ENCODE measurements at regions not wholly inside any gene's neighbourhood (a gene's known extent, or its start where the extent isn't known, plus 50 kb on each side); places are given as distances from the start of the nearest gene placed in this dataset.

GRCh38 chr16:47967374-47967773 lies 188.4 kb downstream of the ABCC12 start:
- DNase-seq = no peak

- no peak for DNase-seq
Measured at GRCh38 chr16:47966325-47966724, 189.5 kb downstream of the ABCC12 start.

DNA sequence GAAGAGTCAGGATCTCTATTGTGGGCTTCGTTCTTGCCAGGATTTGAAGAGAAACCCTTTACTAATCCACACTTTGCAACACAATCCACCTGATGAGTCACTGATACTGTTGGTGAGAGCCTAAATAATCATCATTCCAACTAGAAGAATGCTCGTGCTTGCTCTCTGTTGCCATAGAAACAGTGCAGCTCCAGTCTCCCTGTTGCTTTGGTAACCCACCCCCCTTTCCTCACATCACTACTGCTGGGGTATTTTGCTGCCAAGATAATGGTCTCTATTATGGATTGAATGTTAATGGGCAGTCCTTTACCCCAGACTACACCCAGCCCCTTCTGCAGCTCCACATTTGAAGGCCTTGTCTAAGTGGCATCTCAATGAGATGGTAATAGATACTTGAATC lies 190.4 kb downstream of the ABCC12 start:
- DNase-seq = no peak

DNA sequence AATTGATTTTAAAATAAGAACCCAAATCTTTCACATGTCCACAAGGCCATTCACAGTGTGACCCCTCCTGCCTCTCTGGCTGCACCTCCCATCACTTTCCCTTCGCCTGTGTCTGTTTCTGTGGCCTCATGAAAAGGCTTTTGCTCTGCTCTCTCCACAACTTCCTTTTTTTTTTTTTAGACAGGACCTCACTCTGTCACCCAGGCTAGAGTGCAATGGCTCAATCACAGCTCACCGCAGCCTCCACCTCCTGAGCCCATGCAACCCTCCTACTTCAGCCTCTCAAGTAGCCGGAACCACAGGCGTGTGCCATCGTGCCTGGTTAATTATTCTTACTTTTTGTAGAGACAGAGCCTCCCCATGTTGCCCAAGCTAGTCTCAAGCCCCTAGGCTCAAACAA lies 197.1 kb downstream of the ABCC12 start:
- DNase-seq = no peak

DNA sequence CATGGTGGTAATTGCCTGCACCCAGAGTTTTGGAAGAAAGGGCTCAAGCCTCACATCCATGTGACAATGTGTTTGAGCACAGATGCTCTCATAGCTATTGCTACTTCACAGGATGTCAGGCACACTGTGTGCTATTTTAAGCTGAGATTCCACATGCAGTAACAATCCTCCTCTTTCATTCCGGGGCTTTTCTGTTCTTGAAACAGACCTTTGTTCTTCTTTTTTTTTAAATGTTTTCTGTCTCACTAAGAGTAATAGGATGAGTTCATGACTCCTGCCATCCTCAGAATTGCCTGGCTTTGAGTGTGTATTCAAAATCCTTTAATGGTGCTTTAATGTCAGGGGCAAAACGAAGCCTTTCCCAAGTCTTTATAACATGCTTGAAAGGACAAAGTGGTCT lies 198.9 kb downstream of the ABCC12 start:
- no peak for DNase-seq

- no peak for DNase-seq
Measured at GRCh38 chr16:47949714-47950113, 206.1 kb downstream of the ABCC12 start.

DNA sequence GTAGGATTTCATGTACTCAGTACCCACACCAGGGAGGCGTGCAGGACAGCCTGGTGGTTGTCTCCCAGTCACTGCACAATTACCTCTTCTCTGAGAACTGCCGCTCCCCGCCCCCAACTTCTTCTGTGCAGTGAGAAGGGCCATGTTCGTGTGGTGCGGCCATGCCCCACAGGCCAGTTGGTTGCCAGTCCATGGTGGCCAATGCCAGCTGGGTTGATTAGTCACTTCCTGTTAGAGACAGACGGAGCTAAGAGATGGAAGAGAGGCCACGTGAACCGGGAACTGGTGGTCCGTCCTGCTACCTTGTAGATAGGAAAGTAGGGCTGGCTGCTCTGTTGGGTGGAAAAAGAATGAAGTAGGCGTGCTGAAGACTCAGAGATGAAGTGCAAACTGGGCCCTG lies 206.5 kb downstream of the ABCC12 start:
- DNase-seq = no peak

DNA sequence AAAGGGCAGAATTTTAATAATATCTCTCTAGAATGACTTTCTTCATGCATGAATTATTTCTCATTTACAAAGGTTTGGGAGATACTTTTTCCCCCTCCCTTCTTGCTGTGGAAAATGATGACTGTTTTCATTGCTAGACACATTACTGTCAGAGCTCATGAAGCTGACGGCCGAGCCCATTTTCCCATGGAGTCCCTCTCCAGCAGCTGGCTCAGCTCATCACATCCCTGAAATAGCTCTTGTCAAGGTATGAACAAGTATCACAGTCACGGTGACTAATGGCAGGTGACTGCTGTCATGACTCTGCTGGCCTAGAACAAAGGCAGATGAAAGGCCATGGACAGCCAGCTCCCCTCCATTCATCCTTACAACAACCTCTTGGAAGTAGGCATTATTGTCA lies 208.1 kb downstream of the ABCC12 start:
- DNase-seq = no peak

DNA sequence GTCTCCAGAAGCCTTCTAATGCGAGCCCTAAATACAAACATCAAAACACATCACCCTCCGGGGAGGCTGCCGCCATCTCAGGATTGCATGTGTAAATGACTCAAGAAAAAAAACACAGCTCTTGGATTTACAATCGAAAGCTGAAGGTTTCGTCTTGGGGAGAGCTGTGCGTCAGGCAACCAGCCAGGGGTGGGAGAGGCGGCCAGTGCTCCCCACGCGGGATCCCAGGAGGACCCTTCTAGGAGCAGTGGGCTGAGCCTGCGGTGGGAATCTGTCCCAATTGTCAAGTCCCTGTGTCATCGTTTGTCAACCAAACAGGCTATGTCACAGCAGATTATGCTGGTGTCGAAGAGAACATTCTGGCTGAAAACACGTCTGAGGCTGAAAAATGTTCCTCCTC lies 209.7 kb downstream of the ABCC12 start:
- DNase-seq = no peak

- no peak for DNase-seq
Measured at GRCh38 chr16:47944589-47944988, 211.2 kb downstream of the ABCC12 start.

DNA sequence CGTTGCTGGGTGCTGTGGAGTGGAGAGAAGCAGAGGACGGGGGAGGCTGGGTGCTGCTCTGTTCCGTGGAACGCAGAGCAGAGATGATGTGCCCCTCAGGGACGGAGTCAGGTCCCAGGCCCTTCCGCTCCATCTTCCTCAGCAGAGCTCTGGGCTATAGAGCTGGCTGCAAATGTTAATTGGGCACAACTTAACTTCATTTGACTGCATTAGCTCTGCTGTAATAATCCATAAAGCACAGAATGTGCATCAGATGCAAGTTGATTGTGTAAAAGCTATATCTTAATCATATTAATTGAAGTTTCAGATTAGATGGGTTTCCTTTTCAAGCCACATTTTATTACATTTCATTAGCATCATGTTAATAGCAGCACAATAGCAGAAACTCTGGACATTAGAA lies 212.6 kb downstream of the ABCC12 start:
- DNase-seq = no peak

DNA sequence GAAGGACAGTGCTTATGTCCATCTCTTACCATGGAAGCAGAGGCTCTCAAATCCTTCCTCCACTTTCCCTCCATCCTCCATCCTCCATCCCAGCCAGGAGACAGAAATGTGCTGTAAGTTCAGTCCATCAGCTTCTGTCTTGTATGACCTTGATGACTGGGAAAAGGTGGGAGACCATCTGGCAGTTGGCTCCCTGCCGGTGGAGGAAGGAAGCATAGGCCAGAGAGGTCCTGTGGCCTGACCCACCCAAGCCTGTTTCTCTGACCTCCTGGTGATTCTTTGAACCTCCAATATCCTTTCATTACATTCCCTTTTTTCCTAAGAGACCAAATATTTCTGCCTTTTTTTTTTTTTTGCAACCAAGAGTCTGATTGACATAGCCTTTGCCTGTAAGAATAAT lies 215.3 kb downstream of the ABCC12 start:
- DNase-seq = no peak

GRCh38 chr16:47939680-47940079 lies 216.1 kb downstream of the ABCC12 start:
- no peak for DNase-seq

DNA sequence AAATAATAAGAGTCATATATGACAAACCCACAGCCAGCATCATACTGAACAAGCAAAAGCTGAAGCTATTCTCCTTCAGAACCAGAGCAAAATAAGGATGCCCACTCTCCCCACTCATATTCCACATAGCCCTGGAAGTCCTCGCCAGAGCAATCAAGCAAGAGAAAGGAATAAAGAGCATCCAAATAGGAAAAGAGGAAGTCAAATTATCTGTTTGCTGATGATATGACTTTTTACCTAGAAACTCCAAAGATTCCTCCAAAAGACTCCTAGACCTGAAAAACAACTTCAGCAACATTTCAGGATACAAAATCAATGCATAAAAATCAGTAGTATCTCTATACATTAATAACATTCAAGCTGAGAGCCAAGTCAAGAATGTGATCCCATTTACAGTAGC lies 217.5 kb downstream of the ABCC12 start:
- DNase-seq = no peak

GRCh38 chr16:47928008-47928407 lies 227.8 kb downstream of the ABCC12 start:
- DNase-seq = no peak

- no peak for DNase-seq
Measured at GRCh38 chr16:47927330-47927729, 228.5 kb downstream of the ABCC12 start.

- DNase-seq = no peak
Measured at GRCh38 chr16:47925811-47926460, 229.9 kb downstream of the ABCC12 start.

DNA sequence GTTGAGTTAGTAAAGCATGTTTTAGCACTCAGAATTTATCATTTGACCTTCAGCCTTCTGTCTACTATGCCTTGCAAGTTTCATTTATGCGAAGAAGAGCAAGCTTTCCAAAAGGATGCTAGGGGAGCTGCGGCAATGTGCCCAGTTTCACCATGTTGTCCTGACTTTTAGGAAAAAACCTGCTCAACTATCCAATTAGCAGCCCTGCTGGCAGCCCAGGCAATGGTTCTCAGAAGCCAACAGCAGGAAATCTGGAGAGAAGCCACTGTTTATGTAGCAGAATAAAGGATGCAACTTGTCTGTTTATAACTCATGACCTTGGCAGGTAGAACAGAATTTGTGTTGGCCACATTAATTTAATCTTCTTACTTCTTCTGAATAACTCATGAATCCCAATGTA lies 230.8 kb downstream of the ABCC12 start:
- DNase-seq = no peak

GRCh38 chr16:47921535-47921934 lies 234.3 kb downstream of the ABCC12 start:
- DNase-seq = no peak

- no peak for DNase-seq
Measured at GRCh38 chr16:47920709-47921108, 235.1 kb downstream of the ABCC12 start.

DNA sequence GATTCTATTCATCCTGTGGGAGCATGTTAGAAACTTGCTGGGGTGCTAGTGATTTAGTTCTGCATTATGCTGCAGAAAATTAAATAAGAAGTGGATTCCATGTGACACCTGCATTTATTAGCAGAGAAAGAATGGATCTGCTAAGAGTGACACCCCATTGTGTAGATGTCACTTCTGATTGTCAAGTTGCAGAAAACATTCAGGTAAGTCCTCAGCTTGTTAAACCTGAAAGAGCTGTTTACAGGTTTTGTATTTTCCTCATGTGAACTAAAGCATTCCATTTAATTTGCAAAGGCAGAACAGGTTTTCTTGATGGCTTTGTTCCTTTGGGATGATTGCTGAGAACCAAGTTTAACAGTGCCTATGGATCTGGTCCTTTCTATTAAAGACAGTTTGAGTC lies 238.7 kb downstream of the ABCC12 start:
- no peak for DNase-seq

GRCh38 chr16:47916266-47916665 lies 239.5 kb downstream of the ABCC12 start:
- DNase-seq = no peak

- no peak for DNase-seq
Measured at GRCh38 chr16:47907109-47907508, 248.7 kb downstream of the ABCC12 start.

DNA sequence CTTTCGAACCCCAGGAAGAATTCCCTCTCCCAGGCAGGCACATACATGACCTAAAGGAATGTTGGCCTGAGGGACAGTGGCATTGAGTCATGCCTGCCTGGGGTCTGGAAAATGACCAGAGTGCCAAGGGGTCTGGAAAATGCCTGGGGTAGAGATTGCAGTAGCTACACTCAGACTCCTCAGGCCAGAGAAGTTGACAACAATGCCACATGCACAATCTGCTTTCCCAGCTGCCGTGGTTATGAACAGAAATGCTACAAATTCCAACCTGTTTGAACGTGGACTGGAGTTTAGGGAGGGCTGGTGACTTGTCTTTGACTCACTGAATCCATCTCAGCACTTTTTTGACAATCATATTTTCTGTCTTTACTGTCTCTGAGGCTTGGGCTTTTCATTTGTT lies 250.0 kb downstream of the ABCC12 start:
- no peak for DNase-seq

GRCh38 chr16:47904691-47905090 lies 251.1 kb downstream of the ABCC12 start:
- no peak for DNase-seq

- no peak for DNase-seq
Measured at GRCh38 chr16:47903470-47903869, 252.3 kb downstream of the ABCC12 start.

Data from suppressor macrophage treated with lipopolysaccharide for 1 hour (primary cell).